ENCODE measurements at regions not wholly inside any gene's neighbourhood (a gene's known extent, or its start where the extent isn't known, plus 50 kb on each side); places are given as distances from the start of the nearest gene placed in this dataset.
"Not testable (repeated sequence)": the region's sequence is repeated elsewhere in the genome, so short reads cannot be mapped to it uniquely, and the experiment has no call there.

DNA sequence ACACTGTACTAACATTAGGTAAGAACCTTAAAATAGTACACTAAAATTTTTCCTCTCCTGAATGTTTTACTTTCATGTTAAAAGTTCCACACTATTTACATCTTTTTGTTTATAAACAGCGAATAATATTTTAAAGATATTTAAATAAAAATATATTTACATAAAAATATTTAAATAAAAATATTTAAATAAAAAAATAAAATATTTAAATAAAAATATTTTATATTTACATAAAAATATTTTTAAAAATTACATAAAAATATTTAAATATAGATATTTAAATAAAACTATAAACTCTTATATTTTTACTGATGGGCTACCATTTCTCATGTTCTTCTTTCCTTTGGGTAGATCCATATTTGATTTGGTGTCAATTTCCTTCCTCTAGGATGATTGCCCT lies 619.0 kb downstream of the ANKRD7 start:
- no peak for DNase-seq

DNA sequence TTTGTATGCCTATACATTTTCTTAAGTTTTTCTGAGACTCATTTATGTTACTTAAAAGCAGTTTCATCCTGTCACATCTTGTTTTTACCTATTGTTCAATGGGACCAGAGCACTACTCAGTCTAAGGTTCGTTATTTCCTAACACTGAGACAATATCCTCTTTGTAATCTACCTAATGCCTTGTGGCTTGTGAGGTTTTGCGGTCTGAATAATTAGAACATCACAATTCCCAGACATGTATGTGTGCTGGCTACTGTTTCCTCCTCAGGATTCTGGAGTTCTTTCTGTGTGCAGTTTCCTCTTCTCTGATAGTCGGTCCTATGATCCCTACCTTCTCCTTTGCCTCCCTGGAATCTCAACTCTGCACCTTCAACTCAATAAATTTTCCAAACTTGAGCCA lies 620.2 kb downstream of the ANKRD7 start:
- DNase-seq = no peak

DNA sequence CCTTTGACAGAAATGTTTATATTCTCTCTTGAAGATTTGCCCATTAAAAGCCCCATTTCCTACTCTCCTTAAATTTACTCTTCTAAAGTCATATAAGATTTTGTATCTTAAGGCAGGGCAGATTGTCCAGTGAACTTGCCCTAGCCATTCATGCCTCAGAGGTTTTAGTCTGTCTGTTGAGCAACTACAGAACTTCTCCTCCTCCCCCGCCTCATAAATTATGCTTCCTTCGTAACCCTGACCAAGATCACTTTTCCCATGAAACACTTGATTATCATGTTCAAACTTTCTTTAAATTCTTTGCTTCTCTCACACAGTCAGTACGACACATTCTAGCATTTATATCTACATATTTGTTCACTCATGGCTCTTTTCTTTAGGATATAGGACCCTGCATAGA lies 621.3 kb downstream of the ANKRD7 start:
- DNase-seq = no peak

DNA sequence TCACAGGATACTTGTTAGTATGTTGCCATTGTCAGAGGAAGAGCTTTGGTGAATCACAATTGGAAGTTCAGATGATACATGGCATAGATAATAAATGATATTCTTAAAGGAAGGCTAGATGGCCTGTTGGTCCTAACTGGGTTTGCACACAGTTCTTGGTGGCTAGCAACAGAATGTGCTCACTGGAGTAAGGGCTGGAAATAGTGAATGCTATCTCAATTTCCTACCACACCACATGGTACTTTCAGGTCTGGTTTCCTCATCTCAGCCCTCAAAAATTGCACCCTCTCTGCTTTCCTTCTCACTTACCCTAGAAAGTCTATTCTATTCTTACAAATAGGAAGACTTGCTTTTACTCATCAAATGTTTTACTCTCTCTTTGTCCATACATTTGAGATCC lies 622.5 kb downstream of the ANKRD7 start:
- no peak for DNase-seq

DNA sequence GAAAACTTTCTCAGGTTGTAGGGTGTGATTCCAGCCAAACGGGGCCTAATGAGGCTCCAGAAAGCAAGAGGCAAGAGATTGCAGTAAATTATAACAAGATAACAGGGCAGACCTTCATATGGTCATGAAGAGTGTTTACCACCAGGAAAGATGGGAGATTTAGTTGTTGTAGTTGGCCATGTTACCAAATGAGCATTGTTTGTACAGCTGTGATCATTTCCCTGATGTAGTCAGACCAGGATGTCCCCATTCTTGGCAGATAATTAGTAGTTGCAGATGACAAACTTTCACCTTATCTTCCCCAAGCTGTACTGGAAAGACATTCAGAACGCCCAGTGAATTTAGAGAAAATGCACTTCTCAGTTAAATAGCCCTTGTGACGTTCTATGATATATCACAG lies 630.8 kb downstream of the ANKRD7 start:
- no peak for DNase-seq

DNA sequence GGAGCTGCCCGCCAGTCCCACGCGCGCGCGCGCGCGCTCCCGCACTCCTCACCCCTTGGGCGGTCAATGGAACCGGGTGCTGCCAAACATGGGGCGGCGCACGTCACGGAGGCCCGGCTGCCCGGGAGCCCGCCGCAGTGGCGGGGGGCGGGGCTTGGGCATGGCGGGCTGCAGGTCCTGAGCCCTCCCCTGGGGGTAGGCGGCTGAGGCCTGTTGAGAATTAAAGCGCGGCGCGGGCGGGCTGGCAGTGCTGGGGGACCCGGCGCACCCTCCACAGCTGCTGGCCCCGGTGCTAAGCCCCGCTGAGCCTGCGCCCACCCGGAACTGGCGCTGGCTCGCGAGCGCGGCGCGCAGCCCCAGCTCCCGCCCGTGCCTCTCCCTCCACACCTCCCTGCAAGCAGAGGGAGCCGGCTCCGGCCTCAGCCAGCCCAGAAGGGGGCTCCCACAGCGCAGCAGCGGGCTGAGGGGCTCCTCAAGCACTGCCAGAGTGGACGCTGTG lies 634.2 kb downstream of the ANKRD7 start:
- DNase-seq = no peak

DNA sequence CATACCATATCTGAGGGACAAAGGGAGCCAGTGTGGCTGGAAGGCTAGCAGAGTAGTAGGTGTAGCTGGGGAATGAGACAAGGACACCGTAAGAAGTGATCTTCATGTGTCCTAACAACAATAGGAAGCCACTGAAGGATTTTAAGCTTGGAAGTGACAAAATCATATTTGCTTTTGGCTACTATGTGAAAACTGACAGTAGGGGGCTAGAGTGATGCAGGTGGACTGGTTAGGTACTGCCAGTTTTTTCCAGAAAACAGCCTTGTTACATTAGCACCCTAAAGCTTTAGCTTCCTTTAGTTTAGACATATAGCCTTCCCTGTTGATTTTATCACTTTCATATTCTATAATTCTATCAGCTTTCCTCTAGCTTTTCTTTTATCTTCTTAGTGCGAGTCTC lies 637.1 kb downstream of the ANKRD7 start:
- DNase-seq = no peak

DNA sequence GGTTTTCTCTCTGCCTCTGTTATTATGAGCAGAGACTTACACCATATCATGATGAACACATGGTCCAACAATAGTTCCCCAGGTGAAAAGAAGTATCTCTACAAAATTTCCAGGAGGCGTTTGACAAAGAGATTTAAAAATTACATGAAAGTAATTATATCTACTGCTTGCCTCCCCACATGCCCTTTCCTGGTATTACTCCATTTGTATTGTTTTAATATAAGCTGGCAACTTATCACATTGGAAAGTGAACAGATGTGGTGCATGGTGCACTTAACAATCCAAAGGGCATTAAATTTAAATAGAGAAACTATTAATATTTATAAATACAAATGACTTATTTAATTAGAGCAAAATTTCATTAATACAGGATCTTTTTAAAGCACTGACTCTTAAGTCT lies 638.2 kb downstream of the ANKRD7 start:
- DNase-seq = no peak

DNA sequence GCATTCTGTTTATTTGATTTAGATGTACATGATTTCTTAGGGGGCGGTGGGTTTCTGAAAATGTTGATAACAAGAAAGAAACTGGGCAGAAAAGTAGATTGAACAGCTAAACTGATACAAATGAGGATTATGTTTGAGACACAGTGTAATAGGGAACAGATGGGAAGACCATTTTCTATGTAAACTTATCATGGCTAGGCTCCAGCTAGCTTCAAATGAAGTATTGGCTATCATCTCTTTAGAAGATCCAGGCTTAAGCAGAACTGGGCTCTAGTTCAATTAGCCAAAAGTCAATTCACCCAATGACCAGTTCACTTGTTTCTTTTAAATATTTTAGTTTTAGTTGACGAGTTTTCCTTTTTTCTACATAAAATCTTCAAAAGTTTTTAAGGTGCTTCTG lies 639.5 kb downstream of the ANKRD7 start:
- peak; percentile 46 for DNase-seq

DNA sequence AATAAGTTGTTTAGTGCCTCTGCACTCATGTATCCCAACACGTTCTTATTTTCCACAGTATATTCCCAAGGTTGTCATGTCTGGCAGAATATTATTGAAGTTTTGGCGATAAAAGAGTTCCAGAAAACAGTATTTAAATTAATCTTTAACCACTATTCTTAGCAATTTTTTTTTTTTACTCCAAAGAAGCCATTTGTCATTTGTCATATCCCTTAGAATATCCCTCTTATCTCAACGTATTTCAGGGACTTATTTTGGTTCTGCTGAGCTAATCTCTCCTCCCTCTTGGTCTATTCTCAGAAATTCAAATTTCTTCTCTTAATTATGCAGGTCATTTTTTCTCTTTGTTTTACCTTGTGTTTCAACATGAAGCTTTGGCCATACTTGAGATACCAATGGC lies 643.4 kb downstream of the ANKRD7 start:
- DNase-seq = no peak

DNA sequence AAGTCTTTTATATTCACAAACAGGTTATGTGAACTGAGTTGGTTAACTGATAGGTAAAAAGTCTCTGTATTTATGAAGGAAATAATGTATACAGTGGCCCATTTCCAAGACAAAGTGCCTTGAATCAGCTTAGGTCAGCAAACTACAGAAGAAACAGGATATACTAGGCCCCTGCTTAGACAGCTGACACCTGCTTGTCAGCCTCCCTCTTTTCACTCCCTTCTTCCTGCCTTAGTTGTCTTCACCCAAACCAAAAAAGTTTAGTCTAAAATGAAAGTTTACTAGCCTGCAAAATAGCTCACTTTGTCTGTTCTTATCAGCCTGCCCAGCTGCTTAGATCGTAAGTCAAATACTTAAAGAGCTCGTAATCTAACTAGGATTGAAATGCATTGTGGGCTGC lies 644.6 kb downstream of the ANKRD7 start:
- not testable (repeated sequence) for DNase-seq

DNA sequence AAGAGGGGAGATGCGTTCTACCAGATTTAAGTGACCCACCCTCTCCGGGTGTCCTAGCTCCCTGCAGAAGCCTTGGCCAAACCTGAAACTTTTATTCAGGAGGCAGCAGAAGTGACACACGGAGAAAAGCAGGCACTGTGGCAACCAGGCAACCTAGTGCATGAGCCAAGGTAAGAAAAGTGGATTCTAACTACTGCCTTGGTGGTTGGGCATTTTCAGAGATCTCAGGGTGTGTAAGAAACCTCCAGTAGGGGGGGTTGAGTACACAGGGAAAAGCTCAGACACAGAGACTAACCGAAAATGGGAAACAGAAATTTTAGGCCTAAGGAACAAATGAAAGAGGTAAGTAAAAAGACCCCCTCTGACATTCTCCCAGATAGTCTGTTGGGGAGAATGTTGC lies 645.7 kb downstream of the ANKRD7 start:
- no peak for DNase-seq

DNA sequence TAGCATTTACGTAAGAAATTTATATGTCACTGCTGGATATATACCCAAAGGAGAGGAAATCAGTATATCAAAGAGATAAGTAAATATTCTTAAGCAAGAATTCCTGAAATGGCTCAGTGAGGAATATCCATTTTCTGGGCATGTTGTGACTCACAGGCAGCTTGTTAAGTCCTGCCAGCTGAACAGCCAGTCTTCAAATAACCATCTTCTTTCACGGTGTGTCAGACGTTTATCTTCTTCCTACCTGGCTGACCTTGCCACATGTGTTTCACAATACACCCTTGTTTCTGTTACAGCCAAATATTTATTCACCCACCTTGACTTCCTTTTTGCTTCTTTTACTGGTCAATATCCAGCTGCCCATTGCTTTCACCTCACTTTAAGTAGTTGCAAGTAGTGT lies 648.1 kb downstream of the ANKRD7 start:
- peak; percentile 20 for DNase-seq

DNA sequence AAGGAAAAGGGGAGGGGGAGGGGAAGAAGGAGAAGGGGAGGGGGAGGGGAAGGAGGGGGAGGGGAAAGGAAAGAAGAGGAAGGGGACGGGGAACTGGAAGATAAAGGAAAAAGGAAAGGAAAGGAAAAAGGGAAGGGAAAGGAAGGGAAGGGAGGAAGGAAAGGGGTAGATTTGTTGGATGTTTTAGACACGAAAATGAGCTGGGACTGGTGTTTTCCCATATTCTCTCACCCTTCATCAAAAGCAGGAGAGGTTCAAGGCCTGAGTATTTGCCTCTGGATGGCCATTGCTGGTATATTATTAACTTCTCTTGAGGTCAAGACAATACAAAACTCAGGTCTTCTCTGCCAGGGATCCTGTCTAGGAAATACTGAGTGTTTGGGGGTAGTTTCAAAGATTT lies 652.7 kb downstream of the ANKRD7 start:
- DNase-seq = no peak

DNA sequence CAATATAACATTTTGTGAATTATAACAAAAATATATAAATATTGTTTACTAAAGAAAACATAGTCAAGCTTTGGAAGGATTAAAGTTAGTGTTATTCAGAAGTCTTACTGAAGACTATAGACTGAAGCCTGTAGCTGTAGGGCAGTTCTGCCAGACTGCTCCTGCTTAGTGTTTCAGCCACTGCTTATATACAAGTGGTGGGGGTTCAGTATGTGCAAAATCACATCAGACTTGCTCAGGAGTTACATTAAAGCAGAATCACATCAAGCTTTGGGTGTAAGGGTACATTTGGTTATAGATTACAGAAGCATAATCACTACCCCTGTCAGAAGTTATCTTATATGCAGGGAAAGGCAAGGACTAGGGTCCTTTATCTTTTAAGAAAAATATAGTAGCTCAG lies 653.8 kb downstream of the ANKRD7 start:
- DNase-seq = no peak

DNA sequence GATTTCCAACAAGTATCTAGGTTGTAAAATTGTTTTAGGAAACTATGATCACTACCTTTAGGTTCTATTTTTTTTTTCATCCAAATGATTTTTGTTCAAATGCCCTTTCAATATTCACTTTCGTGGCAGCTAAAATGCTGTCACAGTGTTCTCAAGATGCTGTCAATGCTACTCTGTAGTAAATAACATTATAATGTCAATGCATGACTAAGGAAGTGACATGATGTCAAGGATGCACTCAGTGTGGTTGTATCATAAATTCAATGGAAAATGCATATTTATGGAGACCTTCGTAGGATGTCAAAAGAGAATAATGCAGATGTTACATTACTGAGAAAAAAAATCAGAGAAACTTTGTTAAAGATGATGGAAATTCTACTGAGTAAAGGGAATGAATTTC lies 673.8 kb downstream of the ANKRD7 start:
- DNase-seq = no peak

DNA sequence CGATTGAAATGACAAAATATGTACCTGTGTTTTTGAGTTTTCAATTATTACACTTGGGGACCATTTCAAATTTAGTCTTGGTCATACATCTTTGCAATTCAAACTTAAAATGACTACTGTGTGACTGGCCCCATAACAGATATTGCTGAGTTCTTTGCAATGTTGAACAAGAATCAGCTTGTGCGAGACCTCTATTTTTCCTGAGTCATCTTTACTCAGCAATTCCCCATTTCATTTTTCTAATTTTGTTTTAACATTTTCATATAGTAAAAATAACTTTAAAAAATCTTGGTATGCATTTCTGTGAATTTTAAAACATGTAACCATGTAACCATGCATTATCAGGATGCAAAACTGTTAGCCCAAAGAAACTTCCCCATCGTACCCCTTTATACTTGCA lies 678.1 kb downstream of the ANKRD7 start:
- DNase-seq = no peak

DNA sequence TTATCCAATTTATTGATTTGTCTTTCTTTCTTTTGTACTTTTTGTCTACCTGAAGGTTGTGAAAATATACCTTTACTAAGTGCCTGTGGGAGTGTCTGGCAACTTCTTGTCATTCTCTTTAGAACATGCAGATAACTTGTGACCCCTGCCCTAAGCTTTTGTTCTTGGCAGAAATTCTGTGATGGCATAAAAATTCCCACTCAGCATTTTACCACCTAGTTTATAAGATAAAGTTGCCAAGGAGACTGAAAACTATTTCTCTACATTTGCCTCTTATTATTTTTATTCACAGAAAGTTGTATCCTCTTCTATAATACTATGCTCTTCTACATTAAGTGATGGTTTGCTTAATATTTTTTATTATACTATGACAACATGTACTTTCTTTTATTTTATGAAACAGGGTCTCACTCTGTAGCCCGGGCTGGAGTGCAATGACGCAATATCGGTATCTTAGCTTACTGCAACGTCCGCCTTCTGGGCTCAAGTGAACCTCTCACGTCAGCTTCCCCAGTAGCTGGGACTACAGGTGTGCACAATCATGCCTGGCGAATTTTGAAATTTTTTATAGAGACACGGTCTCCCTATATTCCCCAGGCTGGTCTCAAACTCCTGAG lies 683.5 kb downstream of the ANKRD7 start:
- no peak for DNase-seq

DNA sequence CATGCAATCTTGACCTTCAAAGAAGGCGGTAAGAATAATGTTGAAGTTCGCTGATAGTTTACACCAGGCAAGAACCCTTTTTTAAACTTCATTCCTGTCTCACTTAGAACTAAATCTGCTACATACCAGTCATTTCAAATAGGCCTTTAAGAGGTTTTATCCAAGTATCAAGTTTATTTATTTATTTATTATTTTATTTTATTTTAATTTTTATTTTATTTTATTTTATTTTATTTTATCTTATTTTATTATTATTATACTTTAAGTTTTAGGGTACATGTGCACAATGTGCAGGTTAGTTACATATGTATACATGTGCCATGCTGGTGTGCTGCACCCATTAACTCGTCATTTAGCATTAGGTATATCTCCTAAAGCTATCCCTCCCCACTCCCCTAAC lies 691.6 kb downstream of the ANKRD7 start:
- not testable (repeated sequence) for DNase-seq

DNA sequence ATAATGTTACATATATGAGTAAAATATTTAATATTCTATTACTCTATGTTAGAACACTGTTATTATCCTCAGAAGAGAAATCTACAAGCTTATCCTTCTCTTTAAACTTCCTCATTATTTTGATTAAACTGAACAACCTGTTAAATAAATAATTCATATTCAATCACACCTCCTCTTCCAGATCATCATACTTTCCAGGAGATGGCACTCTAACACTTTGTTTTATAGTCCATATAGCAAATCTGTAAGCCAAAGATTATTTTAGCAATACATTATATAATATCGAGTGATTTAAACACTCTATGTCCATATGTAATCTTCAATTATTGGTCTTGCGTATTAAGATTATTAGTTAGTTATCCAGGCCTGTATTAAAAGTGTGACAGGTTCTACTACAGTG lies 694.1 kb downstream of the ANKRD7 start:
- peak; percentile 53 for DNase-seq

DNA sequence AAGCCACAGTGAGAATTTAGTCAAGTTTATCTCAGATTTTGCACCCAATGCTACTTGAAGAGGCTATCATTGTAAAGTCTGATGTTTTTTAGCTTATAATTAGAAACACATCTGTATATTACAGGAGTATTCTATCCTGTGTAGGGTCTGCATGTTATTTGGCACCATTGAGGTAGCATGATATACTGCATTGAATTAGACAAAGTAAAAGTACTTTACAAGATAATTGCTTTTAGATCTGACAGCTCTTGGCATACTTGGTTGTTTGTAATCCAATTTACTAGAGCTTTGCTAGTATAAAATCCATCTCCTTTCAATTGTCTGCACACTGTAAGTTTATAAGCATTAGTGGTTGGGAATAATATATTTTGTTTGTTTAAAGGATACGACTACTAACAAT lies 714.3 kb downstream of the ANKRD7 start:
- DNase-seq = no peak

DNA sequence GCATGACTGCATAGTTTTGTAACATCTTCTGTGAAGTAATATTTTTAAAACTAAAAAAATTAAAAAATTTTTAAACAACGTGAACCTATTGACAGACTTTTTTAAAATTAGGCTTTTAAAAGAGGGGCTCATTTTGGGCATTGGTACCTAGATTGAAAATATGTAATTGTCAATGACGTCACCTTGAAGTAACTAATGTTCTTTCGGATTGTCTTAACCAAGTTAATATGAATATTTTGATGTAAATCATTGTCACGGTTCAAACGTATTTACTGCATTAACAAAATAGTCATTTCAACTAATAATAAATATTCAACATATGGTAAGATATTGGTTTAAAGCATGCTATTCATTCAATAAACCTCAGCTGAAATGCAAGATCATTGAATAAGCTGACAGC lies 719.8 kb downstream of the ANKRD7 start:
- no peak for DNase-seq

DNA sequence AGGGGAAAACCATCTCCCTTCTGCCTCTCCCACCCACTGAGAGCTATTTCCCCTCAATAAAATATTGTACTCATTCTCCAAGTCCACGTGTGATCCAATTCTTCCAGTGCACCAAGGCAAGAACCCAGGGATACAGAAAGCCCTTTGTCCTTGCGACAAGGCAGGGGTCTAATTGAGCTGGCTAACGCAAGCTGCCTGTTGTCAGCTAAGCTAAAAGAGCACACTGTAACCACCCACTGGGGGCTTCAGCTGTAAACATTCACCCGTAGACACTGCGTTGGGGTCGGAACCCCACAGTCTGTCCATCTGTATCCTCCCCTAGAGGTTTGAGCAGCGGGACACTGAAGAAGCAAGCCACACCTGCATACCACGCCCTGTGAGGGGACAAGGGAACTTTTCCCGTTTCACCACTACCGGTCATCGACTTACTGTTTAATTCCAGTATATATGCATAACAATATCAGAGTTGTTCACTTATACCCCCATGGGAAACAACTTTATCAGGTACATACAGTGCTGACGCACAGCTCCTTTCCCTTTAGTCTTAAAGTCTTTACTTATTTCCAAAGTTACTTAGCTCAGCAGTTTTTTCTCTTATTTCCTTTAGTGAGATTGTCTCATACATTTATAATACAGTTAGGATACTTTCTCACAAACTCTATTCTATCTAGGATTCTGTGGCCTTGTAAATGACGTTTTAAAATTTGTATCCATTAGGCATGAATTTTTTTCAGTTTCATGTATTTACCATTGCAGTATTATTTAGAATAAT lies 721.6 kb downstream of the ANKRD7 start:
- DNase-seq = no peak

DNA sequence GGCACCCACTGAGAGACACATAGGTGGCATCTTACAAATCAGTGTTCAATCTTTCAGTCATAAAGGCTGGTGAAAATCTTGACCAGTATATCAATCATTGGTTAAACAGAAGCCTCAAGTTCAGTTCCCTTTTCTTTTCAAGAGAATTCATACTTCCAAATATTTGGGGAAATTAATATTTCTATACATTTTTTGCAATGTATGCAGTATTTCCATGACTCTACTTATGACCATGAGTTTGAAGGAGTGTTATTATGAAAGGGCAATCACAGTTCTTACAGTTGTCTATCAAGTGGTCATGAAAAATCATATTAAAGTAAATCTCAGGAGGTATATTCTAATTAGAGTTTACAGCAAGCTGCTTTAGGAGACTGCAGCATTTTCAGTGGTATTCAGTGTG lies 724.0 kb downstream of the ANKRD7 start:
- no peak for DNase-seq

DNA sequence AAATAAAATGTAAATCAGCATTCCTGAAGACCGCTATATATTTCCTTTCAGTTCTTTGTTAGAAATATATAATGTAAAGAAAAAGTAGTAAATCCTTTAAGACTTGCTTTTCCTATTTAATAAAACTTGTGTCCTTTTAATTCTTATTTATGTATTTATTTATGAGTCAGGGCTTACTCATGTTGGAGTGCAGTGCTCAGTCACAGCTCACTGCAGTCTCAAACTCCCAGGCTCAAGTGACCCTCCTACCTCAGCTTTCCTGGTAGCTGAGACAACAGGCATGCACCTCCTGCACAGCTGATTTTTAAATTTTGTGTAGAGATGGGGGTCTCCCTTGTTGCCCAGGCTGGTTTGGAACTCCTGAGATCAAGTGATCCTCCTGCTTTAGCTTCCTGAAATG lies 724.5 kb downstream of the ANKRD7 start:
- DNase-seq = no peak
